Natural killer cell (primary cell): ENCODE measurements at regions not wholly inside any gene's neighbourhood (a gene's known extent, or its start where the extent isn't known, plus 50 kb on each side); places are given as distances from the start of the nearest gene placed in this dataset.
"Not testable (repeated sequence)": the region's sequence is repeated elsewhere in the genome, so short reads cannot be mapped to it uniquely, and the experiment has no call there.

ENCODE experiments used
- ATAC-seq, 3 donors: fragments of 150-1000 bp in 2 of 3; fragments of 200-7000 bp in 1 of 3; cut with Tn5 transposase; 1 replicate in 1 of 3; 2 replicates in 2 of 3; pipeline ENCODE4 v1.10.0; 2021; ENCODE audit warnings: mild to moderate bottlenecking in 2 of 3, moderate library complexity in 2 of 3
- DNase-seq, 2 donors: peaks; one replicate each; pipeline versions ENCODE4 v3.0.0 to v3.0.0-alpha.2; 2013 to 2021; ENCODE audit warnings: mixed read lengths in 1 of 2
- H3K27ac ChIP-seq: one replicate; pipeline ENCODE4 v1.5.1; 2013; ENCODE audit warnings: mild to moderate bottlenecking, low read length
- H3K27me3 ChIP-seq: one replicate; pipeline ENCODE4 v1.6.1; 2013; ENCODE audit warnings: low read length; ENCODE audit not compliant: control insufficient read depth, insufficient read depth
- H3K36me3 ChIP-seq: one replicate; pipeline ENCODE4 v1.6.1; 2013; ENCODE audit warnings: low read length; ENCODE audit not compliant: control insufficient read depth, insufficient read depth
- H3K4me1 ChIP-seq: one replicate; pipeline ENCODE4 v1.6.1; 2013; ENCODE audit warnings: low read length; ENCODE audit not compliant: control insufficient read depth, insufficient read depth
- H3K4me3 ChIP-seq: one replicate; pipeline ENCODE4 v1.5.1; 2013; ENCODE audit warnings: low read length
- H3K9me3 ChIP-seq: one replicate; pipeline ENCODE4 v1.6.1; 2013; ENCODE audit warnings: low read length; ENCODE audit not compliant: control insufficient read depth, insufficient read depth
- H3K27ac Mint-ChIP-seq, 2 donors: one replicate each; pipeline ENCODE4 v1.8.0; 2022; ENCODE audit warnings: mild to moderate bottlenecking in 2 of 2, mixed read lengths in 2 of 2, moderate library complexity in 1 of 2
- H3K27me3 Mint-ChIP-seq, 2 donors: one replicate each; pipeline ENCODE4 v1.8.0; 2022; ENCODE audit warnings: low read depth in 2 of 2, mixed read lengths in 2 of 2
- H3K36me3 Mint-ChIP-seq: one replicate; pipeline ENCODE4 v1.8.0; 2022; ENCODE audit warnings: mixed read lengths
- H3K4me1 Mint-ChIP-seq, 2 donors: one replicate each; pipeline ENCODE4 v1.8.0; 2022; ENCODE audit warnings: mixed read lengths in 2 of 2
- H3K4me3 Mint-ChIP-seq: one replicate; pipeline ENCODE4 v1.8.0; 2022; ENCODE audit warnings: mild to moderate bottlenecking, moderate library complexity, mixed read lengths
- H3K9me3 Mint-ChIP-seq, 2 donors: one replicate each; pipeline ENCODE4 v1.8.0; 2022; ENCODE audit warnings: mixed read lengths in 2 of 2
- CTCF ChIP-seq: fragments of 200-600 bp; IDR thresholded peaks from one replicate; pipeline ENCODE4 v1.8.0; 2022; ENCODE audit warnings: antibody characterized with exemption
- WGBS: methylation state at CpG from one replicate; pipeline ENCODE4 v1.1.7; 2013; ENCODE audit warnings: missing lambda C conversion rate; ENCODE audit not compliant: insufficient coverage; 5-methylcytosine and 5-hydroxymethylcytosine counted together
- intact Hi-C: fragments of 100-400 bp; cut with micrococcal nuclease; formaldehyde crosslinking; loops from one replicate; pipeline ENCODE4 v1.14.2; 2022

GRCh38 chrX:107296184-107296583 lies 89.8 kb downstream of the DNAAF6 start:
- ATAC-seq, H3K4me3 Mint-ChIP-seq, H3K36me3 Mint-ChIP-seq, H3K4me1 ChIP-seq, H3K27ac ChIP-seq, H3K9me3 ChIP-seq, H3K9me3 Mint-ChIP-seq, H3K4me1 Mint-ChIP-seq, H3K27me3 ChIP-seq, DNase-seq, H3K36me3 ChIP-seq, H3K27ac Mint-ChIP-seq, intact Hi-C loops, H3K4me3 ChIP-seq: not testable (repeated sequence)
- peaks cover 11 to 39% of the 10 kb centered on the region in 2 donors for H3K27me3 Mint-ChIP-seq
- WGBS = 83% methylated on average over 2 of the region's 2 CpGs

DNA sequence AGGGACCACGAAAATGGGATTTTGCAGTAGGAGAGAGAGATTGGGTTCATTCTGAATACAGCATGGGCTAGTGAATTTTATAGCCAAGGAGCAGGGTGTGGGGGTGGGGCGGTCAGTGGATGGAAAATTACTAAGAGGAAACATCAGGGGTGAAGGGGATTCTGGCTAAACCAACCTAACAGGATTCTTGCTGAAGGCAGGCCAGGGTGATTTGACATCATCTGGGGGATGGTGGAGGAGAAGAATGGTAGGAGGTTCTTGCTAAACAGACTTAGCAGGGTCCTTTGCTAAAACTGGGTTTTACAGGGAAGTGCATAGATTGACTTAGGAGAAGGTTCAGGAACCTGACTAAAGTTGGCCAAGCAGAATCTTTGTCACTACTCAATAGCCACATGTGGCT lies 91.9 kb downstream of the DNAAF6 start:
- no peaks in the 10 kb centered on the region for H3K9me3 Mint-ChIP-seq
- TF ChIP-seq CTCF = no peak
- intact Hi-C loops = no loop called here
- ATAC-seq (no peak), DNase-seq (no peak)
- no peaks in the 10 kb centered on the region for H3K36me3 ChIP-seq
- H3K27ac Mint-ChIP-seq = no peak overlapping the region
- no peaks in the 10 kb centered on the region for H3K36me3 Mint-ChIP-seq
- H3K4me3 ChIP-seq = no peak overlapping the region
- no peaks in the 10 kb centered on the region for H3K9me3 ChIP-seq
- no peaks in the 10 kb centered on the region for H3K4me1 ChIP-seq
- no peak overlapping the region for H3K4me3 Mint-ChIP-seq
- H3K4me1 Mint-ChIP-seq = no peaks in the 10 kb centered on the region
- 66% methylated on average over 2 of the region's 2 CpGs for WGBS
- H3K27me3 Mint-ChIP-seq = peaks cover 9 to 55% of the 10 kb centered on the region in 2 donors
- H3K27ac ChIP-seq = no peak overlapping the region
- H3K27me3 ChIP-seq = no peaks in the 10 kb centered on the region

DNA sequence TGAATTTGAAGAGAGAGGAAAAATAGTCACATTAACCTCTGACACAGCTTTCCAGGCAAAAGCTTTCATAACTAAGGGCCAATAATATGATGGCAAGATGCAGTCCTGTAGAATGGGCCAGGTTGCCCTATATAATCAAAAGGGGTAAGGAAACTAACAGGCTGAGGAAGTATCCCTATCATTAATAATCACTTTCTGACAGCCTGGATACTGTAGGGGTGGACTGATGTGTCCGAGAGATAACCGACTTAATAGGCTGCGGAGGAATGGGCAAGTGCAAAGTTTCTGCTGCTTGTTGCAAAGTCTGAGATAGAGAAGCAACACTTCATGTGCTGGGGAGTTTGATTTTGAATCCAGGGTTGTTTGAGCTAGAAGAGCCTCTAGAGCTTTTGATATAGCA lies 94.8 kb downstream of the DNAAF6 start:
- no peak overlapping the region for H3K4me3 Mint-ChIP-seq

GRCh38 chrX:107304141-107304540 lies 97.7 kb downstream of the DNAAF6 start:
- intact Hi-C loops = no loop called here
- H3K4me1 ChIP-seq = no peaks in the 10 kb centered on the region
- H3K9me3 ChIP-seq = no peaks in the 10 kb centered on the region
- Mint-ChIP-seq H3K27me3 (peaks cover 20 to 71% of the 10 kb centered on the region in 2 donors), H3K4me3 (no peak overlapping the region), H3K27ac (no peak overlapping the region), H3K36me3 (no peaks in the 10 kb centered on the region), H3K4me1 (no peaks in the 10 kb centered on the region), H3K9me3 (peaks cover 0 to 3% of the 10 kb centered on the region in 2 donors)
- no peaks in the 10 kb centered on the region for H3K36me3 ChIP-seq
- no peak for TF ChIP-seq CTCF
- no peak overlapping the region for H3K4me3 ChIP-seq
- H3K27me3 ChIP-seq = no peaks in the 10 kb centered on the region
- ATAC-seq (no peak), DNase-seq (no peak)
- no peak overlapping the region for H3K27ac ChIP-seq
- 67% methylated on average over 1 of the region's 2 CpGs for WGBS

More for the DNA sequence above, 94.8 kb downstream of the DNAAF6 start:
- Histone ChIP-seq H3K36me3 (no peaks in the 10 kb centered on the region), H3K4me1 (no peaks in the 10 kb centered on the region), H3K9me3 (no peaks in the 10 kb centered on the region), H3K27me3 (no peaks in the 10 kb centered on the region), H3K27ac (no peak overlapping the region), H3K4me3 (no peak overlapping the region)
- Mint-ChIP-seq H3K36me3 (no peaks in the 10 kb centered on the region), H3K4me1 (no peaks in the 10 kb centered on the region), H3K27me3 (peaks cover 18 to 77% of the 10 kb centered on the region in 2 donors), H3K9me3 (no peaks in the 10 kb centered on the region), H3K27ac (no peak overlapping the region)
- intact Hi-C loops = no loop called here
- 90% methylated on average over 3 of the region's 3 CpGs for WGBS
- DNase-seq (no peak), ATAC-seq (no peak)
- no peak for TF ChIP-seq CTCF
